ENCODE measurements at regions not wholly inside any gene's neighbourhood (a gene's known extent, or its start where the extent isn't known, plus 50 kb on each side); places are given as distances from the start of the nearest gene placed in this dataset.

- no peak for DNase-seq
Observed at GRCh38 chr12:19627719-19628118, 188.4 kb downstream of the AEBP2 start.

- no peak for DNase-seq
Observed at GRCh38 chr12:19630536-19630935, 191.2 kb downstream of the AEBP2 start.

- DNase-seq = no peak
Observed at GRCh38 chr12:19633194-19633593, 193.9 kb downstream of the AEBP2 start.

- DNase-seq = no peak
Observed at GRCh38 chr12:19633641-19634040, 194.3 kb downstream of the AEBP2 start.

GRCh38 chr12:19639781-19640415 is 200.6 kb downstream of the AEBP2 start:
- DNase-seq = no peak

GRCh38 chr12:19641235-19642080 is 202.2 kb downstream of the AEBP2 start:
- no peak for DNase-seq

- DNase-seq = no peak
Observed at GRCh38 chr12:19642345-19642744, 203.1 kb downstream of the AEBP2 start.

- DNase-seq = no peak
Observed at GRCh38 chr12:19643635-19644034, 204.3 kb downstream of the AEBP2 start.

- no peak for DNase-seq
Observed at GRCh38 chr12:19644571-19644970, 205.3 kb downstream of the AEBP2 start.

GRCh38 chr12:19645823-19646222 is 206.5 kb downstream of the AEBP2 start:
- DNase-seq = no peak

- DNase-seq = no peak
Observed at GRCh38 chr12:19646599-19646998, 207.3 kb downstream of the AEBP2 start.

GRCh38 chr12:19647806-19648556 is 208.7 kb downstream of the AEBP2 start:
- DNase-seq = no peak

GRCh38 chr12:19648591-19648990 is 209.3 kb downstream of the AEBP2 start:
- DNase-seq = no peak

GRCh38 chr12:19652386-19652785 is 213.1 kb downstream of the AEBP2 start:
- no peak for DNase-seq

- no peak for DNase-seq
Observed at GRCh38 chr12:19654650-19655376, 215.5 kb downstream of the AEBP2 start.

GRCh38 chr12:19657118-19657731 is 217.9 kb downstream of the AEBP2 start:
- no peak for DNase-seq

- no peak for DNase-seq
Observed at GRCh38 chr12:19657732-19658130, 218.4 kb downstream of the AEBP2 start.

GRCh38 chr12:19659086-19659485 is 219.8 kb downstream of the AEBP2 start:
- no peak for DNase-seq

GRCh38 chr12:19659501-19659900 is 220.2 kb downstream of the AEBP2 start:
- DNase-seq = no peak

GRCh38 chr12:19665121-19665900 is 226.0 kb downstream of the AEBP2 start:
- no peak for DNase-seq

- no peak for DNase-seq
Observed at GRCh38 chr12:19666070-19666469, 226.8 kb downstream of the AEBP2 start.

GRCh38 chr12:19669793-19670192 is 230.5 kb downstream of the AEBP2 start:
- DNase-seq = no peak

Measured in activated naive CD4-positive, alpha-beta T cell treated with Interleukin-2 at 50 U/mL for 16 hours (primary cell).